ENCODE measurements at regions not wholly inside any gene's neighbourhood (a gene's known extent, or its start where the extent isn't known, plus 50 kb on each side); places are given as distances from the start of the nearest gene placed in this dataset.

GRCh38 chr6:56335726-56336125 is 88.3 kb upstream of the COL21A1 start:
- Histone ChIP-seq H3K36me3 (no peaks in the 10 kb centered on the region), H3K4me1 (no peaks in the 10 kb centered on the region), H3K27me3 (no peaks in the 10 kb centered on the region), H3K27ac (no peak overlapping the region), H3K4me3 (replicated peaks in 1 of 3) (no peak overlapping the region), H3K9me3 (no peaks in the 10 kb centered on the region)
- 52 to 80% methylated on average over 1 of the region's 1 CpG for WGBS, 2 donors
- intact Hi-C loops (cut with DNase I): no loop called here
- TF ChIP-seq POLR2A (IDR thresholded peaks at IDR 0.05): no peak
- TF ChIP-seq CTCF (IDR thresholded peaks at IDR 0.05): no peak
- no peak for DNase-seq

GRCh38 chr6:56334937-56335336 is 87.6 kb upstream of the COL21A1 start:
- intact Hi-C loops (cut with DNase I): no loop called here

GRCh38 chr6:56329271-56330050 is 82.1 kb upstream of the COL21A1 start:
- H3K4me3 ChIP-seq (replicated peaks in 1 of 3): no peak overlapping the region
- no peak overlapping the region for H3K27ac ChIP-seq
- no peaks in the 10 kb centered on the region for H3K27me3 ChIP-seq
- H3K4me1 ChIP-seq: no peaks in the 10 kb centered on the region
- TF ChIP-seq CTCF (IDR thresholded peaks at IDR 0.05) (no peak), POLR2A (IDR thresholded peaks at IDR 0.05) (no peak)
- 57 to 66% methylated on average over 3 of the region's 3 CpGs for WGBS, 2 donors
- H3K9me3 ChIP-seq: no peaks in the 10 kb centered on the region
- H3K36me3 ChIP-seq: no peaks in the 10 kb centered on the region
- intact Hi-C loops (cut with DNase I): no loop called here
- DNase-seq: no peak

More at GRCh38 chr6:56334937-56335336, 87.6 kb upstream of the COL21A1 start:
- TF ChIP-seq POLR2A (IDR thresholded peaks at IDR 0.05): no peak
- no peak for TF ChIP-seq CTCF (IDR thresholded peaks at IDR 0.05)
- Histone ChIP-seq H3K27ac (no peak overlapping the region), H3K27me3 (no peaks in the 10 kb centered on the region), H3K9me3 (no peaks in the 10 kb centered on the region), H3K4me3 (replicated peaks in 1 of 3) (no peak overlapping the region), H3K4me1 (no peaks in the 10 kb centered on the region), H3K36me3 (no peaks in the 10 kb centered on the region)
- 58 to 85% methylated on average over 1 of the region's 1 CpG for WGBS, 2 donors
- no peak for DNase-seq

- 75 to 77% methylated on average over 5 of the region's 5 CpGs for WGBS, 2 donors
- Histone ChIP-seq H3K27me3 (no peaks in the 10 kb centered on the region), H3K4me3 (replicated peaks in 1 of 3) (no peak overlapping the region), H3K36me3 (no peaks in the 10 kb centered on the region), H3K4me1 (no peaks in the 10 kb centered on the region), H3K27ac (no peak overlapping the region), H3K9me3 (no peaks in the 10 kb centered on the region)
- TF ChIP-seq POLR2A (IDR thresholded peaks at IDR 0.05): no peak
- no peak for TF ChIP-seq CTCF (IDR thresholded peaks at IDR 0.05)
- DNase-seq: no peak
- intact Hi-C loops (cut with DNase I): no loop called here
These were observed 81.3 kb upstream of the COL21A1 start for GRCh38 chr6:56328728-56329090.

- Histone ChIP-seq H3K4me1 (no peaks in the 10 kb centered on the region), H3K27ac (no peak overlapping the region), H3K36me3 (no peaks in the 10 kb centered on the region), H3K4me3 (replicated peaks in 1 of 3) (no peak overlapping the region), H3K27me3 (no peaks in the 10 kb centered on the region), H3K9me3 (no peaks in the 10 kb centered on the region)
- intact Hi-C loops (cut with DNase I): no loop called here
- TF ChIP-seq POLR2A (IDR thresholded peaks at IDR 0.05): no peak
- no peak for TF ChIP-seq CTCF (IDR thresholded peaks at IDR 0.05)
- no peak for DNase-seq
- WGBS, 2 donors: 86 to 87% methylated on average over 3 of the region's 3 CpGs
These were observed 80.8 kb upstream of the COL21A1 start for GRCh38 chr6:56327946-56328727.
